HepG2 (cell line): ENCODE measurements at regions not wholly inside any gene's neighbourhood (a gene's known extent, or its start where the extent isn't known, plus 50 kb on each side); places are given as distances from the start of the nearest gene placed in this dataset.

Experiments used
- ATAC-seq: fragments of 200-7000 bp; cut with Tn5 transposase; 3 replicates; pipeline ENCODE4 v1.9.1; 2020; ENCODE audit warnings: mild to moderate bottlenecking, moderate library complexity
- BruUV-seq: library from RNA; stranded (reverse); fragments of 400-500 nt; replicated peaks from 2 replicates; lab custom pipeline; 2021; lab: Mats Ljungman, UMichigan
- CTCF ChIA-PET: fragments of 300-600 bp; formaldehyde crosslinking; extraction: SDS; loops from one replicate; lab custom pipeline; 2021; ENCODE audit warnings: low total read pairs, inconsistent platforms, low intra/inter-chr PET ratio; lab: Yijun Ruan, JAX
- POLR2A ChIA-PET: fragments of 350-600 bp; sonication (Branson Sonifier 250); formaldehyde crosslinking; loops from one replicate; lab custom pipeline; 2020; ENCODE audit warnings: antibody characterized with exemption, inconsistent platforms; lab: Yijun Ruan, JAX
- DNase-seq: peaks from one replicate; pipeline ENCODE4 v3.0.0-alpha.2; 2015; ENCODE audit warnings: low spot score
- FAIRE-seq: peaks from 3 replicates; lab custom pipeline; 2011; peaks lifted over from hg19 to GRCh38; lab: Jason Lieb, UNC
- H2AFZ ChIP-seq: one replicate; pipeline ENCODE4 v1.6.1; 2011; ENCODE audit warnings: low read length, inconsistent platforms
- H3K27ac ChIP-seq: fragments of 300-600 bp; 3 replicates; pipeline ENCODE4 v1.8.0; 2011; ENCODE audit warnings: mixed run types, mild to moderate bottlenecking, mixed read lengths, low read length, inconsistent platforms; ENCODE audit not compliant: insufficient read depth; ENCODE audit errors: extremely low read length
- H3K27me3 ChIP-seq, 2 experiments: fragments of 200-600 bp in 1 of 2; 2 replicates in 1 of 2; 3 replicates in 1 of 2; pipeline versions ENCODE4 v1.6.0 to v1.8.0; 2011; ENCODE audit warnings: low read length in 2 of 2, mild to moderate bottlenecking in 2 of 2, moderate library complexity in 2 of 2, inconsistent platforms in 1 of 2; ENCODE audit not compliant: insufficient read depth in 2 of 2, control insufficient read depth in 1 of 2
- H3K36me3 ChIP-seq, 2 experiments: fragments of 200-600 bp in 1 of 2; replicated peaks in 1 of 2; 2 replicates in 1 of 2; 3 replicates in 1 of 2; pipeline versions ENCODE4 v1.5.1 to v1.8.0; 2011; ENCODE audit warnings: low read length in 2 of 2, inconsistent platforms in 1 of 2; ENCODE audit not compliant: insufficient read depth in 2 of 2, control insufficient read depth in 1 of 2
- H3K4me1 ChIP-seq: 2 replicates; pipeline ENCODE4 v1.5.1; 2012; ENCODE audit warnings: low read length, inconsistent platforms; ENCODE audit not compliant: insufficient read depth
- H3K4me2 ChIP-seq: 2 replicates; pipeline ENCODE4 v1.6.0; 2011; ENCODE audit warnings: low read depth, low read length, inconsistent platforms
- H3K4me3 ChIP-seq, 3 experiments: fragments of 200-600 bp in 1 of 3; sonication (generic), shearing (Covaris generic) in 1 of 3; replicated peaks in 1 of 3; 2 replicates each; pipeline ENCODE4 v1.5.1; 2011 to 2016; ENCODE audit warnings: low read length in 3 of 3, inconsistent platforms in 2 of 3, low read depth in 2 of 3, mild to moderate bottlenecking in 2 of 3, control low read depth in 1 of 3, mixed read lengths in 1 of 3; ENCODE audit not compliant: insufficient read depth in 1 of 3
- H3K79me2 ChIP-seq: one replicate; pipeline ENCODE4 v1.6.1; 2011; ENCODE audit warnings: low read length, inconsistent platforms; ENCODE audit not compliant: insufficient read depth
- H3K9ac ChIP-seq: 2 replicates; pipeline ENCODE4 v1.6.0; 2011; ENCODE audit warnings: mild to moderate bottlenecking, low read depth, low read length, inconsistent platforms; ENCODE audit not compliant: insufficient read depth
- H3K9me3 ChIP-seq: 2 replicates; pipeline ENCODE4 v1.5.1; 2012; ENCODE audit warnings: mild to moderate bottlenecking, low read length
- H4K20me1 ChIP-seq: 2 replicates; pipeline ENCODE4 v1.6.0; 2011; ENCODE audit warnings: inconsistent platforms, mild to moderate bottlenecking, low read length, moderate library complexity; ENCODE audit not compliant: insufficient read depth
- ADNP ChIP-seq: sonication (generic); formaldehyde crosslinking; IDR thresholded peaks from 2 replicates; pipeline ENCODE4 v1.4.0; 2020; ENCODE audit warnings: missing genetic modification reagents
- HMGXB4 ChIP-seq, 2 experiments: sonication (generic) in 1 of 2; formaldehyde crosslinking in 1 of 2; IDR thresholded peaks; 2 replicates each; pipeline versions ENCODE4 v1.4.0 to v1.6.1; 2018 to 2020; ENCODE audit warnings: missing genetic modification reagents in 2 of 2, borderline replicate concordance in 1 of 2, low read depth in 1 of 2, mild to moderate bottlenecking in 1 of 2, missing biosample characterization in 1 of 2
- MAF1 ChIP-seq: sonication (generic); formaldehyde crosslinking; IDR thresholded peaks from 2 replicates; pipeline ENCODE4 v1.5.0; 2020; ENCODE audit warnings: missing genetic modification reagents, borderline replicate concordance
- NFATC3 ChIP-seq: sonication (generic); formaldehyde crosslinking; IDR thresholded peaks from 2 replicates; pipeline ENCODE4 v1.5.1; 2020; ENCODE audit warnings: mild to moderate bottlenecking, missing genetic modification reagents
- POLR2A ChIP-seq, 2 experiments: IDR thresholded peaks; 2 replicates each; pipeline ENCODE4 v1.6.1; 2011; ENCODE audit warnings: low read depth in 2 of 2, low read length in 2 of 2, mild to moderate bottlenecking in 1 of 2, moderate library complexity in 1 of 2; ENCODE audit not compliant: insufficient read depth in 1 of 2
- SMARCE1 ChIP-seq: fragments of 450-650 bp; IDR thresholded peaks from 2 replicates; pipeline ENCODE4 v1.6.1; 2017; ENCODE audit warnings: borderline replicate concordance
- ZSCAN31 ChIP-seq: sonication (generic); formaldehyde crosslinking; IDR thresholded peaks from 2 replicates; pipeline ENCODE4 v1.5.0; 2020; ENCODE audit warnings: low read depth, mild to moderate bottlenecking, missing genetic modification reagents
- WGBS: methylation state at CpG from one replicate; pipeline ENCODE4 v1.1.6; 2017; ENCODE audit warnings: low lambda C conversion rate; 5-methylcytosine and 5-hydroxymethylcytosine counted together
- in situ Hi-C: cut with HindIII; loops from 2 replicates; pipeline ENCODE4 v1.10.0; 2017; ENCODE audit warnings: low pct_unique_long_range_greater_than_20kb; ENCODE audit not compliant: extremely low pct_ligation_motif_present
- intact Hi-C: fragments of 100-400 bp; cut with micrococcal nuclease; formaldehyde crosslinking; loops from one replicate; pipeline ENCODE4 v1.10.0; 2022; ENCODE audit not compliant: unreplicated experiment
- TF ChIP-seq, protein P1 (sequence below): sonication (generic); formaldehyde crosslinking; IDR thresholded peaks from 2 replicates; pipeline ENCODE4 v1.9.0; 2021; ENCODE audit warnings: missing genetic modification reagents, borderline replicate concordance

DNA sequence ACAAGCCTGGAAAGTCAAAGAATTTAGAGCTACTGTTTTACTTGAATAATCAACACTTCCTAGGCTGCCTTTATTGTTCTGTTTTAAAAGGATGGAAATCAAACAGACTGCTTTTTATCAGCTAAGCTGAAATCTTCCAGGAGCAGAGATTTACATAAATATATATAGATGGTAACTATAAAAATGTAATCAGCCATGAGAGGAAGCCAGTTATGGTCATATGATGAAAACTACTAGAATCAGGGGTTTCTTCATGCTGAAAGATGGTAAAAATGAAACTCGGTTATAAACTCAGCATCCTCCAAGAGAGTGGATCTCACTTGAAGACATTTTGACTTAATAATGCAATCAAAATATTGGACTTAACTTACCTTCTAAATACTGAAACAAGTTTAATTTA lies 413.0 kb downstream of the GXYLT1 start:
- no peak for TF ChIP-seq HMGXB4 (CRISPR knock-in tag; IDR thresholded peaks at IDR 0.05; ENCODE audit: borderline replicate concordance in 1 of 2, low read depth in 1 of 2)
- TF ChIP-seq, protein P1, sequence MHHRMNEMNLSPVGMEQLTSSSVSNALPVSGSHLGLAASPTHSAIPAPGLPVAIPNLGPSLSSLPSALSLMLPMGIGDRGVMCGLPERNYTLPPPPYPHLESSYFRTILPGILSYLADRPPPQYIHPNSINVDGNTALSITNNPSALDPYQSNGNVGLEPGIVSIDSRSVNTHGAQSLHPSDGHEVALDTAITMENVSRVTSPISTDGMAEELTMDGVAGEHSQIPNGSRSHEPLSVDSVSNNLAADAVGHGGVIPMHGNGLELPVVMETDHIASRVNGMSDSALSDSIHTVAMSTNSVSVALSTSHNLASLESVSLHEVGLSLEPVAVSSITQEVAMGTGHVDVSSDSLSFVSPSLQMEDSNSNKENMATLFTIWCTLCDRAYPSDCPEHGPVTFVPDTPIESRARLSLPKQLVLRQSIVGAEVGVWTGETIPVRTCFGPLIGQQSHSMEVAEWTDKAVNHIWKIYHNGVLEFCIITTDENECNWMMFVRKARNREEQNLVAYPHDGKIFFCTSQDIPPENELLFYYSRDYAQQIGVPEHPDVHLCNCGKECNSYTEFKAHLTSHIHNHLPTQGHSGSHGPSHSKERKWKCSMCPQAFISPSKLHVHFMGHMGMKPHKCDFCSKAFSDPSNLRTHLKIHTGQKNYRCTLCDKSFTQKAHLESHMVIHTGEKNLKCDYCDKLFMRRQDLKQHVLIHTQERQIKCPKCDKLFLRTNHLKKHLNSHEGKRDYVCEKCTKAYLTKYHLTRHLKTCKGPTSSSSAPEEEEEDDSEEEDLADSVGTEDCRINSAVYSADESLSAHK (CRISPR knock-in tag): no peak
- no peak for TF ChIP-seq POLR2A (IDR thresholded peaks at IDR 0.05; ENCODE audit: insufficient read depth in 1 of 2, low read depth in 2 of 2, low read length in 2 of 2)
- TF ChIP-seq MAF1 (CRISPR knock-in tag): no peak
- no peak for TF ChIP-seq ADNP (CRISPR knock-in tag)
- TF ChIP-seq ZSCAN31 (CRISPR knock-in tag): no peak
- TF ChIP-seq SMARCE1: no peak
- no peak for TF ChIP-seq NFATC3 (CRISPR knock-in tag)
- Histone ChIP-seq H3K36me3 (no peaks in the 10 kb centered on the region), H3K4me3 (no peak overlapping the region), H3K79me2 (no peaks in the 10 kb centered on the region), H3K4me2 (no peak overlapping the region), H4K20me1 (no peaks in the 10 kb centered on the region), H3K4me1 (no peaks in the 10 kb centered on the region), H3K9ac (no peak overlapping the region), H3K27me3 (no peaks in the 10 kb centered on the region), H3K27ac (no peak overlapping the region), H3K9me3 (no peaks in the 10 kb centered on the region), H2AFZ (no peak overlapping the region)
- ChIA-PET CTCF (no interaction called here), POLR2A (no interaction called here)
- DNase-seq (no peak), FAIRE-seq (no peak), ATAC-seq (no peak)
- in situ Hi-C loops: no loop called here
- 0% methylated on average over 1 of the region's 1 CpG for WGBS
- BruUV-seq: no TSS peak
- intact Hi-C loops: no loop called here
